ENCODE measurements at regions not wholly inside any gene's neighbourhood (a gene's known extent, or its start where the extent isn't known, plus 50 kb on each side); places are given as distances from the start of the nearest gene placed in this dataset.

GRCh38 chr3:178397836-178398235, 138.4 kb upstream of the KCNMB2 start:
- TF ChIP-seq SIN3A (conservative IDR thresholded peaks at IDR 0.05 in 1 of 2, IDR thresholded peaks at IDR 0.05 in 1 of 2; ENCODE audit: low read depth in 1 of 2, low read length in 2 of 2) (no peak), ATF2 (IDR thresholded peaks at IDR 0.05; ENCODE audit: low read length) (no peak), CTCF (IDR thresholded peaks at IDR 0.05; ENCODE audit: control extremely low read depth in 1 of 3, insufficient read depth in 1 of 3, low read depth in 1 of 3, low read length in 3 of 3) (no peak), TAF1 (IDR thresholded peaks at IDR 0.05; ENCODE audit: low read depth, low read length) (no peak)
